ENCODE measurements at regions not wholly inside any gene's neighbourhood (a gene's known extent, or its start where the extent isn't known, plus 50 kb on each side); places are given as distances from the start of the nearest gene placed in this dataset.

DNA sequence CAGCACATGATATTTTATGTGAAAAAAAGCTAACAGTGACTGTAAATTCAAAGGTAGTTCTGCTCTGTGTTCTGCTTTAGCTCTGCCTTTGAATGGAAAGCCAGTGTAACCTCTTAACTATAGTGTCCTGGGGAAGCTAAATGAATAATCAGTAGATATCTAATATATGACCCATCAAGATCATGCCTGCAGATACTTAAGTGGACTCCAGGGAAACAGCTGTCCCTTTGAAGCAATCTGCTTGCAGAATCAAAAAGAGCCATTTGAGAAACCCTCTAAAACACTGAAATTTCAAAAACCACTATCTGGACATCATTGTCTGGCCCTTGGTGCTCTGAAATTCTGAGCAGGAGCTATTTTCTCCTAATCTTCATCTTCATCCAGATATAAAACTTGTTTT, 104.2 kb upstream of the ADGRL4 start:
- TF ChIP-seq, protein P1, sequence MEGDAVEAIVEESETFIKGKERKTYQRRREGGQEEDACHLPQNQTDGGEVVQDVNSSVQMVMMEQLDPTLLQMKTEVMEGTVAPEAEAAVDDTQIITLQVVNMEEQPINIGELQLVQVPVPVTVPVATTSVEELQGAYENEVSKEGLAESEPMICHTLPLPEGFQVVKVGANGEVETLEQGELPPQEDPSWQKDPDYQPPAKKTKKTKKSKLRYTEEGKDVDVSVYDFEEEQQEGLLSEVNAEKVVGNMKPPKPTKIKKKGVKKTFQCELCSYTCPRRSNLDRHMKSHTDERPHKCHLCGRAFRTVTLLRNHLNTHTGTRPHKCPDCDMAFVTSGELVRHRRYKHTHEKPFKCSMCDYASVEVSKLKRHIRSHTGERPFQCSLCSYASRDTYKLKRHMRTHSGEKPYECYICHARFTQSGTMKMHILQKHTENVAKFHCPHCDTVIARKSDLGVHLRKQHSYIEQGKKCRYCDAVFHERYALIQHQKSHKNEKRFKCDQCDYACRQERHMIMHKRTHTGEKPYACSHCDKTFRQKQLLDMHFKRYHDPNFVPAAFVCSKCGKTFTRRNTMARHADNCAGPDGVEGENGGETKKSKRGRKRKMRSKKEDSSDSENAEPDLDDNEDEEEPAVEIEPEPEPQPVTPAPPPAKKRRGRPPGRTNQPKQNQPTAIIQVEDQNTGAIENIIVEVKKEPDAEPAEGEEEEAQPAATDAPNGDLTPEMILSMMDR (IDR thresholded peaks at IDR 0.05) = no peak
- TF ChIP-seq POLR2A (IDR thresholded peaks at IDR 0.05) = no peak

Data from right lobe of liver (tissue), 4 donors.